WTC11 (cell line): ENCODE measurements at regions not wholly inside any gene's neighbourhood (a gene's known extent, or its start where the extent isn't known, plus 50 kb on each side); places are given as distances from the start of the nearest gene placed in this dataset.

Experiments
- AR ChIP-seq: fragments of 250-450 bp; sonication (Bioruptor Pico); IDR thresholded peaks from 2 replicates; pipeline ENCODE4 v1.9.0; 2021; ENCODE audit warnings: mild to moderate bottlenecking
- ATF2 ChIP-seq: sonication (generic); formaldehyde crosslinking; IDR thresholded peaks from 2 replicates; pipeline ENCODE4 v1.8.1; 2022; ENCODE audit warnings: low read depth, missing genetic modification reagents, borderline replicate concordance
- CREB1 ChIP-seq: sonication (generic); formaldehyde crosslinking; IDR thresholded peaks from 2 replicates; pipeline ENCODE4 v1.8.0; 2023; ENCODE audit warnings: mild to moderate bottlenecking, missing genetic modification reagents
- CTCF ChIP-seq: fragments of 200-600 bp; IDR thresholded peaks from 2 replicates; pipeline ENCODE4 v1.8.0; 2022; ENCODE audit warnings: antibody characterized with exemption
- MAX ChIP-seq: sonication (generic); formaldehyde crosslinking; IDR thresholded peaks from 2 replicates; pipeline ENCODE4 v1.8.0; 2022; ENCODE audit warnings: mild to moderate bottlenecking, missing genetic modification reagents
- NR2C2 ChIP-seq: sonication (generic); formaldehyde crosslinking; IDR thresholded peaks from 2 replicates; pipeline ENCODE4 v1.8.0; 2022; ENCODE audit warnings: mild to moderate bottlenecking, missing genetic modification reagents
- PRDM15 ChIP-seq: sonication (generic); formaldehyde crosslinking; IDR thresholded peaks from 2 replicates; pipeline ENCODE4 v1.8.0; 2022; ENCODE audit warnings: missing genetic modification reagents

GRCh38 chr4:25567253-25567652 lies 88.4 kb upstream of the SLC34A2 start:
- TF ChIP-seq AR, result no peak
- no peak for TF ChIP-seq CTCF
- no peak for TF ChIP-seq NR2C2 (CRISPR knock-in tag)
- TF ChIP-seq PRDM15 (CRISPR knock-in tag), result no peak
- TF ChIP-seq ATF2 (CRISPR knock-in tag), result no peak
- TF ChIP-seq MAX (CRISPR knock-in tag), result no peak
- no peak for TF ChIP-seq CREB1 (CRISPR knock-in tag)
